ELR (cell line): ENCODE measurements at regions not wholly inside any gene's neighbourhood (a gene's known extent, or its start where the extent isn't known, plus 50 kb on each side); places are given as distances from the start of the nearest gene placed in this dataset.

Source experiments
- DNase-seq: peaks from one replicate; pipeline ENCODE4 v3.0.0-alpha.2; 2015; ENCODE audit warnings: low read depth

DNA sequence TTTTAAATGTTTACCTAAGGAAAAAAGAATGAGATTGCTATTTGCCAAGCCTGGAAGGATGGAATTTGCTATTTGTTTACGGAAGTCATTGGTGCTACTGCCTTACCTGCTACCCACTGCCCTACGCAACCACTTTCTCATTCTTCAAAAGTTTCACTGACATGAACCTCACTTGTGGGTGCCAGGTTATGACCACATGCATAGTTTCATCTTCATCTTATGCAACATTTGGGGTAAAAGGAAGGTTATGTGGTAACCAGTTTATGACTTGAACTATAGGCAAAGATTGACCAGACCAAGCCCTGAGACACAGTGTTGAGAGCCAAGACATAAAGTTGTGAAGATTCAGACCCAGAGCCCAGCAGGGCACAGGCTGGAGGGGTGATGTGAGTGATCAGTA, 142.5 kb downstream of the LACC1 start:
- DNase-seq, result no peak

GRCh38 chr13:44024167-44024845, 144.6 kb downstream of the LACC1 start:
- DNase-seq, result no peak

- DNase-seq, result no peak
Observed at GRCh38 chr13:44024846-44025195, 145.1 kb downstream of the LACC1 start.

GRCh38 chr13:44026194-44026593, 146.5 kb downstream of the LACC1 start:
- DNase-seq, result no peak

- DNase-seq, result no peak
Observed at GRCh38 chr13:44028734-44029133, 149.0 kb downstream of the LACC1 start.

- DNase-seq, result no peak
Observed at GRCh38 chr13:44030615-44031014, 150.9 kb downstream of the LACC1 start.

GRCh38 chr13:44031555-44031954, 151.9 kb downstream of the LACC1 start:
- DNase-seq, result no peak

- no peak for DNase-seq
Observed at GRCh38 chr13:44032802-44033201, 153.1 kb downstream of the LACC1 start.

DNA sequence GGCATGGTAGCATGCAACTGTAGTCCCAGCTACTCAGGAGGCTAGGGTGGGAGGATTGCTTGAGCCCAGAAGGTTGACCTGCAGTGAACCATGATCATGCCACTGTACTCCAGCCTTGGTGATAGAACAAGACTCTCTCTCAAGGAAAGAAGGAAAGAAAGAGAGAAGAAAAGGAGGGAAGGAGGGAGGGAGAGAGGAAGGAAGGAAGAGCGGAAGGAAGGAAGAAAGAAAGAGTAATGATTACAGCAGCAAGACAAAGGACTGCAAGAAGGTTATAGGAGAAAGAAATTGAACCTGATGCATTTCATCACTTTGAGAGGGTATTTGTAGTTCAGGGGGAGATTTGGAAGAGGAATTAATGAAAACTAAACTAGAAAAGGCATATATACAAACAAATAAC, 155.7 kb downstream of the LACC1 start:
- DNase-seq, result no peak

DNA sequence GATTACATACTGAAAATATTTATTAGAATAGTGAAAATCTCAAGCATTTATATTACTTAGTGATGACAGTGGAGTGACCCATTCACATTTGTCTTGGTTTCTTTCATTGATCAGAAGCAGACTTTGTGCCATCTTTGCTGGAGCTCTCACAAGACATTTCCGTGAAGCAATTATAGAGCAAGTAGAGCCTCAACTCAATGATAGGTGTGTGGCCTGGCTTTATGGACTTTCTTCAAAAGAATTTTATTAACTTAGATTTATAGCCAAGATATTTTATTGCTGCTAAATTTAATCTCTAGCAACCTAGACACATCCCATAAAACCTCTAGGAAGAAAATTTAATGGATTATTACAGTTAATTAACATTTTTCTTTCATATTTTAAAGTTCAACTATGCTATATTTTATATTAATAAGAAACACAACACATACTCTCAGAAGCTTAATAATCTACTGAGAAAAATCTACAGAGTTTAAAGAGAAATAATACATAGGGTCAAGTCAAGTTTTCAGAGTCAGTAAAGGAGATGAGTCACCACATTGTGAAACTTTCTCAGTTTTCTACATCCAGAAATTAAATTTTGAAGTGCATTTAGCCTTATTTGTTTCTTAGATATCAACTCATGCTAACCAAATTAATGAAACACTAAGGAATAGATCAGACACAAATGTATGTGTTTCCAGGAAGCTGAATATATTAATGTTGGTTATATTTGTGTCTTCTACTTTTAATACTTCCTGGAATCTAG, 160.5 kb downstream of the LACC1 start:
- peak; percentile 28 for DNase-seq

GRCh38 chr13:44040818-44041100, 161.1 kb downstream of the LACC1 start:
- no peak for DNase-seq

DNA sequence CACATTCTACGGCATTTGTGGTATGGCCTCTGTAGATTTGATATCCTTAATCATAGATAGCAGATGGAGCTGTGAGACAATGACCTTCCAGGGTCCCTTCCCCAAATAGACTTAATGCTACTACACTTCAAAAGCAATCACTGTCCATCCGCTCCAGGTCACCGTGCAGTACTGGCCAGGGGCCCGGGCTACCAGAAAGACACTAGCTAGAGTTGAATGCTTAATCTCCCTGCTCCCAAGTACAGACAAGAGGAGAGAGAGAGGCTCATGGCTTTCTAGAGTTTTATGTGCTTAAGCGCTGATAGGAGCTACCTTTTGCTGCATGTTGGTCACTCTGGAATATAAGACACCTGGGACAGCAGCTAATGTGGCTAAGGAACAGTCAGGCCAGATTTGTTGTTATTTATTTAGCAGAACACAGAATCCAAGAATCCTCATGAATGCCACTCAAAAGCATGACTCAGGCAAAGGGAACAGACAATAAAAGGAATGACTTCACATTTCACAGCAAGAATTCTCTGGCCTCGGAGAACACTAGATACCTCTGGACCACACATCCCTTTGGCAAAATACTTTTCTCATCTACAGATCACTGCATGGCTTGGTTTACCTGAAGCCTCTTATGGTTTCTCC, 165.0 kb downstream of the LACC1 start:
- peak; percentile 20 for DNase-seq

GRCh38 chr13:44045180-44045562, 165.5 kb downstream of the LACC1 start:
- DNase-seq, result no peak

- no peak for DNase-seq
Observed at GRCh38 chr13:44046428-44046827, 166.7 kb downstream of the LACC1 start.

- DNase-seq, result peak; percentile 32
Observed at GRCh38 chr13:44048326-44048725, 168.6 kb downstream of the LACC1 start.

DNA sequence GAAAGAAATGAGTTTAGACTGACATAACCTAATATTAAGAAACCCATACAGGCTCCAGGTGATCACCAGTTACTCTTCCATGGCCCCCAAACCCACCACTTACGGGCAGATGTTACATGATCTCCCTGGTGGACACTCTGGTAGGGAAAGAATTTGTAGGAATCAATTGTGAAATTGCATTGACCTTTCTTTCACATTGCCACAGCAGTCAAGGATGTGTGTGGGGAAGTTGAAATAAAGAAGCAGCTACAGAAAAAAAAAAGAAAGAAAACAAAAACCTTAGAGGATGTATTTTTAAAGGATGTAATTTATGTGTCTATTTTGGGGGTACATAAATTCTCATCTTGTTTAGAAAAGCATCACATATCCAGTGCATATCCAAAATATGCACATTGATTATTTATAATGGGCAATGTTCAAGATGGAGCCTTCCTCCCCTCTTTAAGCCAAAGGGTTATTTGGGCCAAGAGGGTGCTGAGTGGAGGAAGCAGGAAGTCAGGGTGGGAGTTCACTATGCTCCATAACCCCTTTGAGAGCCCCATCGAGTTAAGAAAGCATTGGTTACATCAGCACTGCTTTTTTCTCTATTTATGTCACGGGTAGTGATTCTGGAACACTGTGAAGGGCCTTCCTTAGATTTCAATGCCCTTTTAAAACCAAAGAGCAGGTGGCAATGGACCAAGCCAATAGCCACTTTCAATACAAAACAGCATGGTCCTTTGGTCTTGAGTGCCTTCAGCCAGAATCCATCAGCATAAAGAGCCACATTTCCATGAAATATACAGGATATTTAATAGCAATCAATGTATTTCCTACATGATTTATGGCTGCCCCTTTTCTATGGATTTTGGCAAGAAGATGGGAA, 169.6 kb downstream of the LACC1 start:
- no peak for DNase-seq

GRCh38 chr13:44050450-44051063, 170.9 kb downstream of the LACC1 start:
- peak; percentile 64 for DNase-seq

DNA sequence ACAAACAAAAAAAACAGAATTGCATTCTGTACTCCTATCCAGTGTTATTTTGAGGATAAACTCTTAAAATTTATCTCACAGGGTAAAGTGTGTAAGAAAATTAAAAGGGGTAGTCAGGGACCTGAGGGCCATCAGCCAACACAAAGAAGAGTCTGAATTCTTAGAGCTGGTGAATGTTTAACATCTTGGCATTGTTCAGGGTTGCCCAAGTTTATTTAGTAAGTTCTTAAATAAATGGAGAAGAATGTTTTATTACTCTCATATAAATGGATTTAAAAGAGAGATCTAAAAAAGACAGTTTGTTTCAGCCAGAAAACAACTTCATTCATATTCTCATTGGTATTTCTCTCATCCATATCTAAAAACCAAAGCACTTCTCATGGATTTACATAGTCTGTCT, 171.7 kb downstream of the LACC1 start:
- DNase-seq, result no peak

GRCh38 chr13:44051918-44052675, 172.4 kb downstream of the LACC1 start:
- peak; percentile 55 for DNase-seq

DNA sequence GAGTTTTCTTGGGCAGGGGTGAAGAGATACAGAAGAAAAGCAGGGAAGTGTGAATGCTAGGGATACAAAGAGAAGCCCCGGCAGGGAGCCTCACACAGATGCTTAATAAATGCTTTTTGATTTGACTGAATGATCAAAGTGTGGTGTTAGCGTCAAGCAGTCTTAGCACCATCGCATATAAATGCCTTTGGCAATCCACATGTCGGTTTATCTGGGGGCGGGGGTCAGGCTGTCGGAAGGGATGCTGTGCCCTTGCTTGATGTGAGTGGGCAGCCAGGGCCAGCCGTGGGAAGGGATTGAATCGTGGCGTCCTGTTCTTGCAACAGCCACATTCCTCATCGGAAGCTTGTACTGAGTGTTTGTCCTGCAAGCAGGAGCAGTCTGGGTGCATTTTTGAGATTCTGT, 173.1 kb downstream of the LACC1 start:
- DNase-seq, result peak; percentile 47

DNA sequence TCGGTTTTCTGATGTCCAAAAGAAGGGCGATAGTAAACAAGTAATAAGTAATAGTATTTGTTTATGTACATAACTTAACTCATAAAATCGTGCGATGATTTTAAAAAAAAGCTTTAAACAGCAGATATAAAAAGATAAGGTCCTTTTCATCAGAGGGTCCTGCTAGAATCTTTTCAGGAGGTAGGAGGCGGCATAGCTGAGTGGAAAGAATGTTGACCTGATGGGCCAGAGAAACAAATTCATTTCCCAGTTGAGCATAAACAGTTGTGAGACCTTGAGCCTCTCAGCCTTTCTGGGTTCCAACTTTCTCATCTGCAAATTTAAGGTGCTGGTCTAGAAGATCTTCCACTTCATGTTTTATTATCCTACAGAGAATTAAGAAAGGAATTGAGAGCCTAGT, 173.5 kb downstream of the LACC1 start:
- DNase-seq, result peak; percentile 20
